ENCODE measurements at regions not wholly inside any gene's neighbourhood (a gene's known extent, or its start where the extent isn't known, plus 50 kb on each side); places are given as distances from the start of the nearest gene placed in this dataset.

GRCh38 chr9:7456793-7457530, 342.6 kb downstream of the DMAC1 start:
- Histone ChIP-seq H3K9me3 (no peaks in the 10 kb centered on the region), H3K27ac (no peak overlapping the region), H3K4me1 (ENCODE audit: insufficient read depth) (no peaks in the 10 kb centered on the region), H3K4me3 (no peak overlapping the region), H3K36me3 (no peaks in the 10 kb centered on the region), H3K27me3 (no peaks in the 10 kb centered on the region)
- no peak for DNase-seq
- 26 to 45% (median 31%) methylated on average over 1 of the region's 1 CpG for WGBS, 3 donors
- no peak for TF ChIP-seq CTCF (IDR thresholded peaks at IDR 0.05)
- intact Hi-C loops (cut with DNase I), result no loop called here

- Histone ChIP-seq H3K9me3 (no peaks in the 10 kb centered on the region), H3K4me3 (no peak overlapping the region), H3K27me3 (no peaks in the 10 kb centered on the region), H3K4me1 (ENCODE audit: insufficient read depth) (no peaks in the 10 kb centered on the region), H3K27ac (no peak overlapping the region), H3K36me3 (no peaks in the 10 kb centered on the region)
- intact Hi-C loops (cut with DNase I), result no loop called here
- TF ChIP-seq EP300 (IDR thresholded peaks at IDR 0.05) (no peak), CTCF (IDR thresholded peaks at IDR 0.05) (no peak), POLR2A (IDR thresholded peaks at IDR 0.05) (no peak)
- no peak for DNase-seq
- WGBS, 3 donors, result 9 to 15% (median 13%) methylated on average over 2 of the region's 2 CpGs
These were observed 343.2 kb downstream of the DMAC1 start for GRCh38 chr9:7456377-7456776.

- no peak overlapping the region for H3K27ac ChIP-seq
- TF ChIP-seq EP300 (IDR thresholded peaks at IDR 0.05) (no peak), CTCF (IDR thresholded peaks at IDR 0.05) (no peak), POLR2A (IDR thresholded peaks at IDR 0.05) (no peak)
- WGBS, 3 donors, result 77 to 90% (median 89%) methylated on average over 2 of the region's 2 CpGs
- no peaks in the 10 kb centered on the region for H3K36me3 ChIP-seq
- no peaks in the 10 kb centered on the region for H3K9me3 ChIP-seq
- no peak for DNase-seq
- no peak overlapping the region for H3K4me3 ChIP-seq
- intact Hi-C loops (cut with DNase I), result no loop called here
- H3K27me3 ChIP-seq, result no peaks in the 10 kb centered on the region
- H3K4me1 ChIP-seq (ENCODE audit: insufficient read depth), result no peaks in the 10 kb centered on the region
These were observed 345.0 kb downstream of the DMAC1 start for GRCh38 chr9:7454624-7455023.

- intact Hi-C loops (cut with DNase I), result no loop called here
- DNase-seq, result no peak
- H3K36me3 ChIP-seq, result no peaks in the 10 kb centered on the region
- no peaks in the 10 kb centered on the region for H3K27me3 ChIP-seq
- no peak for TF ChIP-seq EP300 (IDR thresholded peaks at IDR 0.05)
- no peak overlapping the region for H3K27ac ChIP-seq
- H3K4me1 ChIP-seq (ENCODE audit: insufficient read depth), result no peaks in the 10 kb centered on the region
- no peak overlapping the region for H3K4me3 ChIP-seq
- 0 to 18% (median 0%) methylated on average over 1 of the region's 1 CpG for WGBS, 3 donors
- no peaks in the 10 kb centered on the region for H3K9me3 ChIP-seq
These were observed 347.2 kb downstream of the DMAC1 start for GRCh38 chr9:7452378-7452777.

GRCh38 chr9:7451062-7451461, 348.5 kb downstream of the DMAC1 start:
- H3K9me3 ChIP-seq, result no peaks in the 10 kb centered on the region
- no peak for TF ChIP-seq CTCF (IDR thresholded peaks at IDR 0.05)
- no peak for TF ChIP-seq POLR2A (IDR thresholded peaks at IDR 0.05)
- TF ChIP-seq EP300 (IDR thresholded peaks at IDR 0.05), result no peak
- DNase-seq, result no peak
- intact Hi-C loops (cut with DNase I), result no loop called here
- H3K27me3 ChIP-seq, result no peaks in the 10 kb centered on the region
- H3K4me3 ChIP-seq, result no peak overlapping the region
- no peaks in the 10 kb centered on the region for H3K4me1 ChIP-seq (ENCODE audit: insufficient read depth)
- 33 to 43% (median 38%) methylated on average over 3 of the region's 3 CpGs for WGBS, 3 donors
- H3K27ac ChIP-seq, result no peak overlapping the region
- H3K36me3 ChIP-seq, result no peaks in the 10 kb centered on the region
